ENCODE measurements at regions not wholly inside any gene's neighbourhood (a gene's known extent, or its start where the extent isn't known, plus 50 kb on each side); places are given as distances from the start of the nearest gene placed in this dataset.

- no peaks in the 10 kb centered on the region for H3K9me3 Mint-ChIP-seq
- TF ChIP-seq CTCF (conservative IDR thresholded peaks at IDR 0.05), result no peak
- no peaks in the 10 kb centered on the region for H3K36me3 Mint-ChIP-seq
- no peak overlapping the region for H3K27ac Mint-ChIP-seq
- no peak overlapping the region for H3K4me3 Mint-ChIP-seq
- H3K4me1 Mint-ChIP-seq (ENCODE audit: unreplicated experiment), result no peaks in the 10 kb centered on the region
- no peak for DNase-seq (ENCODE audit: extremely low spot score, unreplicated experiment)
- H3K27me3 Mint-ChIP-seq, result no peaks in the 10 kb centered on the region
These were observed 372.2 kb downstream of the GRXCR1 start for GRCh38 chr4:43264730-43265129.

GRCh38 chr4:43271946-43272345 is 379.4 kb downstream of the GRXCR1 start:
- H3K36me3 Mint-ChIP-seq, result no peaks in the 10 kb centered on the region
- H3K27ac Mint-ChIP-seq, result no peak overlapping the region
- no peaks in the 10 kb centered on the region for H3K4me1 Mint-ChIP-seq (ENCODE audit: unreplicated experiment)
- H3K9me3 Mint-ChIP-seq, result no peaks in the 10 kb centered on the region
- no peak overlapping the region for H3K4me3 Mint-ChIP-seq
- DNase-seq (ENCODE audit: extremely low spot score, unreplicated experiment), result no peak
- TF ChIP-seq CTCF (conservative IDR thresholded peaks at IDR 0.05), result no peak
- H3K27me3 Mint-ChIP-seq, result peaks cover 3% of the 10 kb centered on the region

DNA sequence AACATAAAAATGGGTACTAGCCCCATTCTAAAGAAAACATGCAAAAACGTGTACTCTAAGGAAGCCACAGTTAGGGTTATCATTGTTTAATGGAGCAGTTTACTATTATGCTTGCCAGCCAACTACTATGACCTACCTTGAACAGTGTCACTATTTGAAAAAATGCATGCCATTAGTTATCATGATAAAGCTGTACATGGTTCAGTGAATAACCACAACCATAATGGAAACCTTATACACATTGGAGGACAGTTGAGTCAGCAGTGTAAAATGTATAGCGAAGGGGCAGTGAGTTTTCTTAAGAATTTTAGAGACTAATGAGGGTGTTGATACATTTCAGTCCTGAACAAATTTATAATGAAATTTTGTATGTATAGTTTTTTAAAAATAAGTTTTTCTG is 381.9 kb downstream of the GRXCR1 start:
- TF ChIP-seq CTCF (conservative IDR thresholded peaks at IDR 0.05), result no peak
- Mint-ChIP-seq H3K9me3 (no peaks in the 10 kb centered on the region), H3K4me1 (ENCODE audit: unreplicated experiment) (no peaks in the 10 kb centered on the region), H3K36me3 (no peaks in the 10 kb centered on the region), H3K4me3 (no peak overlapping the region), H3K27ac (no peak overlapping the region), H3K27me3 (peaks cover 3% of the 10 kb centered on the region)
- DNase-seq (ENCODE audit: extremely low spot score, unreplicated experiment), result no peak

DNA sequence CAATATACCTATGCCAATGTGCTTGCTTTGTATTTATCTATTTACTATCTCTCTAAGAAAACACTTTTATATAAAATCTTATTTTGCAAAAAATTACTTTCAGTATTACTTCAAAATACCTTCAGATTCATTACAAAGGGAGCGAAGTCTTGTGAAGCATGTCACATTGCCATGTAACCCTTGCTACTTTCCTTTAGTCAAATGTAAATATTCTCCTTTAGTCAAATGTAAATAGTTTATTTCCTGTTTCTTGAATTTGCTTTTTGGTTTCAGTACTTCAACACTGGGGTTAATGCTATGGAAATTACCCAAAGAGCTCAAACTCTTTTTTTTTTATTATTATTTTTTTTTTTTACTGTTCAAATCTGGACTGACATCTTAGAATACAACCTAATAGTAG is 383.3 kb downstream of the GRXCR1 start:
- no peak for DNase-seq (ENCODE audit: extremely low spot score, unreplicated experiment)
- H3K4me1 Mint-ChIP-seq (ENCODE audit: unreplicated experiment), result no peaks in the 10 kb centered on the region
- TF ChIP-seq CTCF (conservative IDR thresholded peaks at IDR 0.05), result no peak
- peaks cover 3% of the 10 kb centered on the region for H3K27me3 Mint-ChIP-seq
- no peaks in the 10 kb centered on the region for H3K36me3 Mint-ChIP-seq
- no peak overlapping the region for H3K4me3 Mint-ChIP-seq
- H3K9me3 Mint-ChIP-seq, result no peaks in the 10 kb centered on the region
- H3K27ac Mint-ChIP-seq, result no peak overlapping the region

- Mint-ChIP-seq H3K36me3 (no peaks in the 10 kb centered on the region), H3K27me3 (peaks cover 6% of the 10 kb centered on the region), H3K4me3 (no peak overlapping the region), H3K4me1 (ENCODE audit: unreplicated experiment) (no peaks in the 10 kb centered on the region), H3K9me3 (no peaks in the 10 kb centered on the region), H3K27ac (no peak overlapping the region)
- DNase-seq (ENCODE audit: extremely low spot score, unreplicated experiment), result no peak
- TF ChIP-seq CTCF (conservative IDR thresholded peaks at IDR 0.05), result no peak
These were observed 383.8 kb downstream of the GRXCR1 start for GRCh38 chr4:43276321-43276720.

DNA sequence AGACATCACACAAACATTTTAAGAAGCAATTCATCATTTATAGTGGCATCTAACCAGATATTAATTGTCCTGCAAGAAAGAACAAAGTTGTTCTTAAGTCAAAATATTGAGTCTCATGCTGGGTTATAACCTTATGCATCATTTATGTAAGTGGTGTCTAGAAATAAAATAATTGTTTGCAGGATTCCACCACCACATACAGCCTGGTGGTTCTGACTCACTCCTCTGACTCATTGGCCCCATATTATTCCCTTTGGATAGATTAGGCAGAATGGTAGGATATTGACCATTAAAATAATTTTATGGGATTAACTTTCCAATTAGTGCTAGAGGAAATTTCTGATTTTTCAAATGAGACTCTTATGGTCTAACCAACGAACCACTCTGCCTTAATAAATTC is 384.5 kb downstream of the GRXCR1 start:
- H3K9me3 Mint-ChIP-seq, result no peaks in the 10 kb centered on the region
- DNase-seq (ENCODE audit: extremely low spot score, unreplicated experiment), result no peak

More for the DNA sequence above, 384.5 kb downstream of the GRXCR1 start:
- H3K27me3 Mint-ChIP-seq, result peaks cover 6% of the 10 kb centered on the region
- no peaks in the 10 kb centered on the region for H3K36me3 Mint-ChIP-seq
- no peak overlapping the region for H3K4me3 Mint-ChIP-seq
- H3K27ac Mint-ChIP-seq, result no peak overlapping the region
- no peaks in the 10 kb centered on the region for H3K4me1 Mint-ChIP-seq (ENCODE audit: unreplicated experiment)
- TF ChIP-seq CTCF (conservative IDR thresholded peaks at IDR 0.05), result no peak
